Hepatocyte (in vitro differentiated cells): ENCODE measurements at regions not wholly inside any gene's neighbourhood (a gene's known extent, or its start where the extent isn't known, plus 50 kb on each side); places are given as distances from the start of the nearest gene placed in this dataset.

Experiments
- DNase-seq: peaks from one replicate; pipeline ENCODE4 v3.0.0-alpha.2; 2016; ENCODE audit warnings: low spot score
- H2AFZ ChIP-seq: fragments of 200-600 bp; sonication (generic); 2 replicates; pipeline ENCODE4 v1.6.0; 2016; ENCODE audit warnings: antibody characterized with exemption, mild to moderate bottlenecking
- H3K27ac ChIP-seq: fragments of 200-600 bp; sonication (generic); 2 replicates; pipeline ENCODE4 v1.5.1; 2016; ENCODE audit warnings: mild to moderate bottlenecking
- H3K27me3 ChIP-seq: fragments of 200-600 bp; sonication (generic); 2 replicates; pipeline ENCODE4 v1.6.1; 2016
- H3K36me3 ChIP-seq: fragments of 200-600 bp; sonication (generic); replicated peaks from 2 replicates; pipeline ENCODE4 v1.5.1; 2016; ENCODE audit warnings: low read depth; ENCODE audit not compliant: insufficient read depth
- H3K4me1 ChIP-seq: fragments of 200-600 bp; sonication (generic); 2 replicates; pipeline ENCODE4 v1.5.1; 2016; ENCODE audit warnings: mild to moderate bottlenecking, moderate library complexity; ENCODE audit not compliant: insufficient read depth
- H3K4me2 ChIP-seq: fragments of 200-600 bp; sonication (generic); 2 replicates; pipeline ENCODE4 v1.6.0; 2016
- H3K4me3 ChIP-seq: fragments of 200-600 bp; sonication (generic); 2 replicates; pipeline ENCODE4 v1.5.1; 2016; ENCODE audit warnings: mild to moderate bottlenecking
- H3K79me2 ChIP-seq: fragments of 200-600 bp; sonication (generic); 2 replicates; pipeline ENCODE4 v1.6.0; 2017; ENCODE audit warnings: mild to moderate bottlenecking
- H3K9me2 ChIP-seq: fragments of 200-600 bp; sonication (generic); replicated peaks from 2 replicates; pipeline ENCODE4 v1.6.0; 2017; ENCODE audit warnings: mild to moderate bottlenecking; ENCODE audit not compliant: insufficient read depth
- H3K9me3 ChIP-seq: fragments of 200-600 bp; sonication (generic); 2 replicates; pipeline ENCODE4 v1.5.1; 2016; ENCODE audit warnings: low read depth, mild to moderate bottlenecking
- H4K20me1 ChIP-seq: fragments of 200-600 bp; sonication (generic); 2 replicates; pipeline ENCODE4 v1.6.0; 2016; ENCODE audit warnings: mild to moderate bottlenecking; ENCODE audit not compliant: insufficient read depth, poor library complexity, severe bottlenecking
- EZH2 ChIP-seq: fragments of 200-600 bp; sonication (generic); IDR thresholded peaks from 2 replicates; pipeline ENCODE4 v1.6.1; 2016; ENCODE audit warnings: antibody characterized with exemption, mild to moderate bottlenecking, borderline replicate concordance
- EZH2phosphoT487 ChIP-seq: fragments of 200-600 bp; sonication (generic); IDR thresholded peaks from one replicate; pipeline ENCODE4 v1.6.1; 2018; ENCODE audit warnings: antibody characterized with exemption, mild to moderate bottlenecking, low read depth, moderate library complexity; ENCODE audit not compliant: unreplicated experiment, severe bottlenecking
- WGBS: methylation state at CpG from one replicate; pipeline ENCODE4 v1.1.6; 2016; ENCODE audit warnings: low lambda C conversion rate; ENCODE audit errors: missing lambda C conversion rate; 5-methylcytosine and 5-hydroxymethylcytosine counted together
- TF ChIP-seq, protein P1 (sequence below): fragments of 200-600 bp; sonication (generic); IDR thresholded peaks from 2 replicates; pipeline ENCODE4 v1.5.1; 2016; ENCODE audit warnings: antibody characterized with exemption, mild to moderate bottlenecking; ENCODE audit not compliant: poor library complexity

DNA sequence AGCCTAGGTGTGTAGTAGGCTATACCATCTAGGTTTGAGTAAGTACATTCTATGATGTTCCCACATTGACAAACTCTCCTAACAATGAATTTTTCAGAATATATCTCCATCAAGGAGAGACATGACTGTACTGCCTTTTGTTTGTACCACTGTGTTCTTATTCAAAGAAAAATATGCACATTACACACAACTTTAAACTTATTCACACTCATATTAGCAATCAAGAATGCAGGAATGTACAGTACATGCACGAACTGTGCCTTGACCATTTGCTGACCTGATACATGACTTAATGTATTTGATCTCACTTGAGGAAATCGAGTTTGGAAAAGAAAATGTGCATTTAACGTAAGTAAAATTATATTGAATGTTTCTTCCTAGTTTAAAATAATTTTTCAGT is 525.1 kb upstream of the AGA start:
- TF ChIP-seq EZH2 (no peak), EZH2phosphoT487 (no peak)
- TF ChIP-seq, protein P1, sequence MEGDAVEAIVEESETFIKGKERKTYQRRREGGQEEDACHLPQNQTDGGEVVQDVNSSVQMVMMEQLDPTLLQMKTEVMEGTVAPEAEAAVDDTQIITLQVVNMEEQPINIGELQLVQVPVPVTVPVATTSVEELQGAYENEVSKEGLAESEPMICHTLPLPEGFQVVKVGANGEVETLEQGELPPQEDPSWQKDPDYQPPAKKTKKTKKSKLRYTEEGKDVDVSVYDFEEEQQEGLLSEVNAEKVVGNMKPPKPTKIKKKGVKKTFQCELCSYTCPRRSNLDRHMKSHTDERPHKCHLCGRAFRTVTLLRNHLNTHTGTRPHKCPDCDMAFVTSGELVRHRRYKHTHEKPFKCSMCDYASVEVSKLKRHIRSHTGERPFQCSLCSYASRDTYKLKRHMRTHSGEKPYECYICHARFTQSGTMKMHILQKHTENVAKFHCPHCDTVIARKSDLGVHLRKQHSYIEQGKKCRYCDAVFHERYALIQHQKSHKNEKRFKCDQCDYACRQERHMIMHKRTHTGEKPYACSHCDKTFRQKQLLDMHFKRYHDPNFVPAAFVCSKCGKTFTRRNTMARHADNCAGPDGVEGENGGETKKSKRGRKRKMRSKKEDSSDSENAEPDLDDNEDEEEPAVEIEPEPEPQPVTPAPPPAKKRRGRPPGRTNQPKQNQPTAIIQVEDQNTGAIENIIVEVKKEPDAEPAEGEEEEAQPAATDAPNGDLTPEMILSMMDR: no peak
- H4K20me1 ChIP-seq: no peaks in the 10 kb centered on the region
- H3K9me3 ChIP-seq: no peaks in the 10 kb centered on the region
- H3K4me2 ChIP-seq: no peak overlapping the region
- H2AFZ ChIP-seq: no peak overlapping the region
- no peak for DNase-seq
- 72% methylated on average over 3 of the region's 3 CpGs for WGBS
- no peak overlapping the region for H3K4me3 ChIP-seq
- no peaks in the 10 kb centered on the region for H3K4me1 ChIP-seq
- H3K27me3 ChIP-seq: no peaks in the 10 kb centered on the region
- no peaks in the 10 kb centered on the region for H3K36me3 ChIP-seq
- no peak overlapping the region for H3K27ac ChIP-seq
- no peaks in the 10 kb centered on the region for H3K79me2 ChIP-seq
- H3K9me2 ChIP-seq: no peaks in the 10 kb centered on the region

DNA sequence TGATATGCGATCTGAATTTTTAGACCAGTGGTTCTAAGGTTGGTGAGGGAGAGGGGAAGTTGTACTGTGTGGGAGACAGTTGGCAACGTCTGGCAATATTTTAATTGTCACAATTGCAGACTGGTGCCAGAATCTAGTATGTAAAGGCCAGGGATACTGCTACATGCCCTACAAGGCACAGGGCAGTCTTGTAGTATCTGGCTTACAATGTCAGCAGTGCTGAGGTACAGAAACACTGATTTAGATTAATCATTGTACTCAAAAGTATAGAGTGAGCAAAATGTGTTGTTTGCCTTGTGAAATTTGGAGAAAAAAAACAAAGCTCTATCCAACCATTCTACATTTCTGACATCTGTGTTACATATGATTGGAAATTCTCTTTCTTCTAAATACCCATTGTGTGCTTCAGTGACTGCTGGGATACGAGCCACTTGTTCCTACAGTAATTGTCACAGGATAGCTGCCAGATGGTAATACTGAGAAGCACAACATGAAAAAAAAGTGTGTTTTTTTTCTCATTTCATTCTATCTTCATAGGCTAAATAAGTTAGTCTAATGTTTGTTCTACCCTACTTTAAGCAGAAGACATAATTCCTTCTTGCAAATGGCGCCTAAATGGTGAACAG is 526.7 kb upstream of the AGA start:
- H3K4me2 ChIP-seq: no peak overlapping the region
- WGBS: 87% methylated on average over 4 of the region's 4 CpGs

DNA sequence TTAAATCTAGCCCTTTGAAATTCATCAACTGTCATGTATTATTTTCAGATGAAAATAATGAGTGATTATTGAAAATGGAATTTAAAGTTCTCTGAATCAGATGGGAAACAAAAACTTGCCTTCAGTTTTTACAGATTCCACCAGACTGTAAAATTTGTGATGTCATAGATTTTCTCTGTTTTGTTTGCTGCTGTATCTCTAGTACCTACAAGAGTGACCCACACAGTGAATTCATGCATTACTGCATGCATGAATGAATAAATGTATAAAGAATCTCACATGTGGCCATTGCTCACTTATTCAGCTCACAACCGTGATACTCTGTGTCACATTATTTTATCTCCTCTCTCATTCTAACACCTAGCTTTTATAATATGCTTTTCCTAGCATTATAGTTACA is 532.2 kb upstream of the AGA start:
- Histone ChIP-seq H3K27ac (no peak overlapping the region), H3K36me3 (no peaks in the 10 kb centered on the region), H3K9me2 (no peaks in the 10 kb centered on the region), H3K9me3 (no peaks in the 10 kb centered on the region), H2AFZ (no peak overlapping the region), H3K79me2 (no peaks in the 10 kb centered on the region), H4K20me1 (no peaks in the 10 kb centered on the region), H3K4me1 (peaks cover 8% of the 10 kb centered on the region), H3K4me2 (no peak overlapping the region), H3K4me3 (no peak overlapping the region), H3K27me3 (no peaks in the 10 kb centered on the region)
- 84% methylated on average over 1 of the region's 1 CpG for WGBS
- no peak for DNase-seq
- no peak for TF ChIP-seq EZH2
- no peak for TF ChIP-seq EZH2phosphoT487
- TF ChIP-seq, protein P1: no peak

More for the DNA sequence above, 526.7 kb upstream of the AGA start:
- Histone ChIP-seq H3K27me3 (no peaks in the 10 kb centered on the region), H3K36me3 (no peaks in the 10 kb centered on the region), H3K4me1 (no peaks in the 10 kb centered on the region), H3K4me3 (no peak overlapping the region), H2AFZ (no peak overlapping the region), H3K9me2 (no peaks in the 10 kb centered on the region), H3K79me2 (no peaks in the 10 kb centered on the region), H4K20me1 (no peaks in the 10 kb centered on the region), H3K27ac (no peak overlapping the region), H3K9me3 (no peaks in the 10 kb centered on the region)
- DNase-seq: no peak
- no peak for TF ChIP-seq EZH2phosphoT487
- TF ChIP-seq, protein P1: no peak
- TF ChIP-seq EZH2: no peak
